SK-N-SH (cell line): ENCODE measurements at regions not wholly inside any gene's neighbourhood (a gene's known extent, or its start where the extent isn't known, plus 50 kb on each side); places are given as distances from the start of the nearest gene placed in this dataset.
"Not testable (repeated sequence)": the region's sequence is repeated elsewhere in the genome, so short reads cannot be mapped to it uniquely, and the experiment has no call there.

Experiments
- CTCF ChIA-PET: fragments of 300-600, 350-600 bp; formaldehyde crosslinking; extraction: SDS; loops from one replicate; lab custom pipeline; 2021; lab: Yijun Ruan, JAX
- POLR2A ChIA-PET: fragments of 350-600 bp; sonication (Branson Sonifier 250); formaldehyde crosslinking; extraction: SDS; loops from one replicate; lab custom pipeline; 2020; ENCODE audit warnings: antibody characterized with exemption, inconsistent platforms; lab: Yijun Ruan, JAX
- DNase-seq: peaks from one replicate; pipeline ENCODE4 v3.0.0; 2012
- H2AFZ ChIP-seq: fragments of 200-600 bp; sonication (generic); 2 replicates; pipeline ENCODE4 v1.8.1; 2016; ENCODE audit warnings: antibody characterized with exemption, mild to moderate bottlenecking, low read depth
- H3F3A ChIP-seq: fragments of 200-600 bp; sonication (generic); replicated peaks from 2 replicates; pipeline ENCODE3; 2016; ENCODE audit warnings: antibody characterized with exemption, mild to moderate bottlenecking; ENCODE audit not compliant: insufficient read depth
- H3K27ac ChIP-seq, 2 experiments: fragments of 200-500 bp in 1 of 2; fragments of 200-600 bp in 1 of 2; sonication (Bioruptor generic) in 1 of 2; sonication (generic), shearing (Covaris generic) in 1 of 2; 2 replicates each; pipeline versions ENCODE4 v1.5.1 to v1.6.1; 2014 to 2016; ENCODE audit warnings: low read depth in 2 of 2, inconsistent platforms in 1 of 2, low read length in 1 of 2, mild to moderate bottlenecking in 1 of 2, mixed read lengths in 1 of 2
- H3K27me3 ChIP-seq: fragments of 200-600 bp; sonication (generic), shearing (Covaris generic); 2 replicates; pipeline ENCODE4 v1.6.1; 2016; ENCODE audit warnings: mixed run types; ENCODE audit not compliant: insufficient read depth
- H3K36me3 ChIP-seq, 2 experiments: fragments of 200-500 bp in 1 of 2; fragments of 200-600 bp in 1 of 2; sonication (Bioruptor generic) in 1 of 2; sonication (generic) in 1 of 2; replicated peaks in 1 of 2; 2 replicates each; pipeline versions ENCODE3 to v1.5.1; 2014 to 2016; ENCODE audit warnings: low read length in 1 of 2, mild to moderate bottlenecking in 1 of 2; ENCODE audit not compliant: insufficient read depth in 2 of 2, control insufficient read depth in 1 of 2
- H3K4me1 ChIP-seq, 2 experiments: fragments of 200-500 bp in 1 of 2; fragments of 200-600 bp in 1 of 2; sonication (Bioruptor generic) in 1 of 2; sonication (generic), shearing (Covaris generic) in 1 of 2; 2 replicates each; pipeline versions ENCODE4 v1.5.1 to v1.6.1; 2014 to 2016; ENCODE audit warnings: low read depth in 1 of 2, low read length in 1 of 2, mixed run types in 1 of 2; ENCODE audit not compliant: insufficient read depth in 2 of 2, control insufficient read depth in 1 of 2
- H3K4me2 ChIP-seq: fragments of 200-600 bp; sonication (generic), shearing (Covaris generic); 2 replicates; pipeline ENCODE4 v1.6.1; 2017; ENCODE audit warnings: mixed run types
- H3K4me3 ChIP-seq, 2 experiments: fragments of 200-500 bp in 1 of 2; fragments of 200-600 bp in 1 of 2; sonication (Bioruptor generic) in 1 of 2; sonication (generic), shearing (Covaris generic) in 1 of 2; 2 replicates each; pipeline versions ENCODE4 v1.5.1 to v1.8.1; 2014 to 2016; ENCODE audit warnings: low read depth in 2 of 2, inconsistent platforms in 1 of 2, low read length in 1 of 2, mild to moderate bottlenecking in 1 of 2, mixed read lengths in 1 of 2, moderate library complexity in 1 of 2
- H3K79me2 ChIP-seq: fragments of 200-600 bp; sonication (generic); 2 replicates; pipeline ENCODE4 v1.8.1; 2017; ENCODE audit warnings: mild to moderate bottlenecking; ENCODE audit not compliant: insufficient read depth
- H3K9ac ChIP-seq: fragments of 200-600 bp; sonication (generic); 2 replicates; pipeline ENCODE4 v1.6.1; 2017; ENCODE audit warnings: mixed run types
- H3K9me2 ChIP-seq: fragments of 200-600 bp; sonication (generic); 2 replicates; pipeline ENCODE4 v1.6.1; 2017; ENCODE audit warnings: mixed run types
- H3K9me3 ChIP-seq: fragments of 200-600 bp; sonication (generic); 2 replicates; pipeline ENCODE4 v1.6.1; 2017; ENCODE audit warnings: mixed run types, mild to moderate bottlenecking, moderate library complexity
- H4K20me1 ChIP-seq: fragments of 200-600 bp; sonication (generic); 2 replicates; pipeline ENCODE4 v1.6.1; 2017; ENCODE audit warnings: mild to moderate bottlenecking, mixed run types; ENCODE audit not compliant: insufficient read depth
- CHD2 ChIP-seq: fragments of 150-350 bp; IDR thresholded peaks from 2 replicates; pipeline ENCODE4 v1.6.1; 2018; ENCODE audit warnings: low read length; ENCODE audit not compliant: partially characterized antibody
- EP300 ChIP-seq, 2 experiments: IDR thresholded peaks; 2 replicates each; pipeline versions ENCODE4 v1.4.0 to v1.6.1; 2012; ENCODE audit warnings: borderline replicate concordance in 1 of 2, low read depth in 1 of 2, low read length in 1 of 2
- FOSL2 ChIP-seq: IDR thresholded peaks from 2 replicates; pipeline ENCODE4 v1.4.0; 2012; ENCODE audit warnings: low read depth, mild to moderate bottlenecking, moderate library complexity, borderline replicate concordance
- GABPA ChIP-seq: IDR thresholded peaks from 2 replicates; pipeline ENCODE4 v1.4.0; 2012; ENCODE audit warnings: low read depth, mild to moderate bottlenecking
- GATA2 ChIP-seq: sonication (generic); formaldehyde crosslinking; IDR thresholded peaks from 2 replicates; pipeline ENCODE4 v1.5.0; 2020; ENCODE audit warnings: mild to moderate bottlenecking, missing genetic modification reagents
- MAX ChIP-seq: IDR thresholded peaks from 2 replicates; pipeline ENCODE4 v1.4.0; 2012; ENCODE audit warnings: low read depth
- MEF2A ChIP-seq: IDR thresholded peaks from 2 replicates; pipeline ENCODE4 v1.4.0; 2012; ENCODE audit warnings: low read depth, borderline replicate concordance
- MXI1 ChIP-seq: IDR thresholded peaks from 2 replicates; pipeline ENCODE4 v1.6.1; 2012; ENCODE audit warnings: mild to moderate bottlenecking, low read depth, low read length, improper control_type of control experiment
- NFIC ChIP-seq: IDR thresholded peaks from 2 replicates; pipeline ENCODE4 v1.4.0; 2012; ENCODE audit warnings: borderline replicate concordance
- NRF1 ChIP-seq: IDR thresholded peaks from 2 replicates; pipeline ENCODE4 v1.6.1; 2012; ENCODE audit warnings: low read depth, mild to moderate bottlenecking, low read length
- POLR2AphosphoS5 ChIP-seq: IDR thresholded peaks from 2 replicates; pipeline ENCODE4 v1.6.1; 2012; ENCODE audit warnings: low read depth, low read length
- RAD21 ChIP-seq: IDR thresholded peaks from 2 replicates; pipeline ENCODE4 v1.6.1; 2012; ENCODE audit warnings: mild to moderate bottlenecking, low read length
- RXRA ChIP-seq: IDR thresholded peaks from 2 replicates; pipeline ENCODE4 v1.4.0; 2012; ENCODE audit warnings: low read depth, mild to moderate bottlenecking, borderline replicate concordance
- SMC3 ChIP-seq: IDR thresholded peaks from 2 replicates; pipeline ENCODE4 v1.6.1; 2012; ENCODE audit warnings: low read depth, low read length, improper control_type of control experiment
- TEAD4 ChIP-seq: IDR thresholded peaks from 2 replicates; pipeline ENCODE4 v1.4.0; 2012; ENCODE audit warnings: mild to moderate bottlenecking, borderline replicate concordance; ENCODE audit not compliant: insufficient read depth
- ZBTB33 ChIP-seq: IDR thresholded peaks from 2 replicates; pipeline ENCODE4 v1.4.0; 2012; ENCODE audit warnings: low read depth, borderline replicate concordance
- WGBS: methylation state at CpG from one replicate; pipeline ENCODE4 v1.1.6; 2017; ENCODE audit warnings: low lambda C conversion rate; 5-methylcytosine and 5-hydroxymethylcytosine counted together
- TF ChIP-seq, protein P1 (sequence below): IDR thresholded peaks from 2 replicates; pipeline ENCODE4 v1.6.1; 2012; ENCODE audit warnings: mild to moderate bottlenecking, low read depth, low read length, moderate library complexity
- TF ChIP-seq, protein P2 (sequence below): fragments of 150-350 bp; IDR thresholded peaks from 2 replicates; pipeline ENCODE4 v1.6.1; 2016; ENCODE audit warnings: mild to moderate bottlenecking, low read depth, low read length

DNA sequence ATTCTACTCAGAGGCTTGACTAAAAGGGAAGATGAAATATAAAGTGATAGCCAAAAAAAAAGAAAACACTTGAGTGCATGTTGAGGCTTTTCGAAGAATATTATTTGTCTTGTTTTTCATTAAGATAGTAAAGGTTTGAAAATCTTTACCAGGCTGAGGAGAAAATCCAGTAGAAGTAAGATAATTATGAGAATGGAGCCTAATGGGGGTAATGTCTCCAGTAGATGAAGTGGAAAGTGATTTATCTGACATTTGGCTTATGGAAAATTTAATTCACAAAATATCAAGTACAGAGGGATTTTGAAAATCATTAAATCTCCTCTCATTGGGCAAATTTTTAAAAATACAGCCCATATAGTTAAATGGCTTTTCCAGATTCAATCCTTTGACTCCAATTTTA lies 274.9 kb downstream of the SPRY2 start:
- DNase-seq, result no peak
- no peaks in the 10 kb centered on the region for H3K27me3 ChIP-seq
- H3K79me2 ChIP-seq, result no peaks in the 10 kb centered on the region
- H2AFZ ChIP-seq, result no peak overlapping the region
- WGBS, result 70% methylated on average over 1 of the region's 1 CpG
- no peak overlapping the region for H3K4me3 ChIP-seq
- H4K20me1 ChIP-seq, result no peaks in the 10 kb centered on the region
- no peak overlapping the region for H3K4me2 ChIP-seq
- ChIA-PET POLR2A (no interaction called here), CTCF (no interaction called here)
- no peak overlapping the region for H3K27ac ChIP-seq
- H3K9me3 ChIP-seq, result no peaks in the 10 kb centered on the region
- TF ChIP-seq CHD2 (no peak), RXRA (no peak), TEAD4 (no peak), POLR2AphosphoS5 (no peak), RAD21 (no peak), NRF1 (no peak), MAX (no peak), FOSL2 (no peak), MXI1 (no peak), GATA2 (CRISPR knock-in tag) (no peak), NFIC (no peak), SMC3 (no peak), ZBTB33 (no peak), GABPA (no peak), MEF2A (no peak), EP300 (IDR thresholded peaks at IDR 0.05; ENCODE audit: borderline replicate concordance in 1 of 2, low read depth in 1 of 2, low read length in 1 of 2) (no peak)
- TF ChIP-seq, protein P1, sequence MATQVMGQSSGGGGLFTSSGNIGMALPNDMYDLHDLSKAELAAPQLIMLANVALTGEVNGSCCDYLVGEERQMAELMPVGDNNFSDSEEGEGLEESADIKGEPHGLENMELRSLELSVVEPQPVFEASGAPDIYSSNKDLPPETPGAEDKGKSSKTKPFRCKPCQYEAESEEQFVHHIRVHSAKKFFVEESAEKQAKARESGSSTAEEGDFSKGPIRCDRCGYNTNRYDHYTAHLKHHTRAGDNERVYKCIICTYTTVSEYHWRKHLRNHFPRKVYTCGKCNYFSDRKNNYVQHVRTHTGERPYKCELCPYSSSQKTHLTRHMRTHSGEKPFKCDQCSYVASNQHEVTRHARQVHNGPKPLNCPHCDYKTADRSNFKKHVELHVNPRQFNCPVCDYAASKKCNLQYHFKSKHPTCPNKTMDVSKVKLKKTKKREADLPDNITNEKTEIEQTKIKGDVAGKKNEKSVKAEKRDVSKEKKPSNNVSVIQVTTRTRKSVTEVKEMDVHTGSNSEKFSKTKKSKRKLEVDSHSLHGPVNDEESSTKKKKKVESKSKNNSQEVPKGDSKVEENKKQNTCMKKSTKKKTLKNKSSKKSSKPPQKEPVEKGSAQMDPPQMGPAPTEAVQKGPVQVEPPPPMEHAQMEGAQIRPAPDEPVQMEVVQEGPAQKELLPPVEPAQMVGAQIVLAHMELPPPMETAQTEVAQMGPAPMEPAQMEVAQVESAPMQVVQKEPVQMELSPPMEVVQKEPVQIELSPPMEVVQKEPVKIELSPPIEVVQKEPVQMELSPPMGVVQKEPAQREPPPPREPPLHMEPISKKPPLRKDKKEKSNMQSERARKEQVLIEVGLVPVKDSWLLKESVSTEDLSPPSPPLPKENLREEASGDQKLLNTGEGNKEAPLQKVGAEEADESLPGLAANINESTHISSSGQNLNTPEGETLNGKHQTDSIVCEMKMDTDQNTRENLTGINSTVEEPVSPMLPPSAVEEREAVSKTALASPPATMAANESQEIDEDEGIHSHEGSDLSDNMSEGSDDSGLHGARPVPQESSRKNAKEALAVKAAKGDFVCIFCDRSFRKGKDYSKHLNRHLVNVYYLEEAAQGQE, result no peak
- TF ChIP-seq, protein P2, sequence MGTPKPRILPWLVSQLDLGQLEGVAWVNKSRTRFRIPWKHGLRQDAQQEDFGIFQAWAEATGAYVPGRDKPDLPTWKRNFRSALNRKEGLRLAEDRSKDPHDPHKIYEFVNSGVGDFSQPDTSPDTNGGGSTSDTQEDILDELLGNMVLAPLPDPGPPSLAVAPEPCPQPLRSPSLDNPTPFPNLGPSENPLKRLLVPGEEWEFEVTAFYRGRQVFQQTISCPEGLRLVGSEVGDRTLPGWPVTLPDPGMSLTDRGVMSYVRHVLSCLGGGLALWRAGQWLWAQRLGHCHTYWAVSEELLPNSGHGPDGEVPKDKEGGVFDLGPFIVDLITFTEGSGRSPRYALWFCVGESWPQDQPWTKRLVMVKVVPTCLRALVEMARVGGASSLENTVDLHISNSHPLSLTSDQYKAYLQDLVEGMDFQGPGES, result no peak
- H3K4me1 ChIP-seq, result peaks cover 0 to 2% of the 10 kb centered on the region in 2 experiments; a peak in 1 of 4 replicates
- no peaks in the 10 kb centered on the region for H3F3A ChIP-seq
- H3K9me2 ChIP-seq, result no peaks in the 10 kb centered on the region
- no peaks in the 10 kb centered on the region for H3K36me3 ChIP-seq
- H3K9ac ChIP-seq, result no peak overlapping the region

- H3K9ac ChIP-seq, H2AFZ ChIP-seq, H4K20me1 ChIP-seq, H3F3A ChIP-seq, H3K9me3 ChIP-seq, H3K36me3 ChIP-seq, CTCF ChIA-PET, H3K27ac ChIP-seq, POLR2A ChIA-PET, H3K79me2 ChIP-seq, H3K4me3 ChIP-seq, DNase-seq, H3K4me2 ChIP-seq, H3K27me3 ChIP-seq, H3K4me1 ChIP-seq, H3K9me2 ChIP-seq: not testable (repeated sequence)
These were observed 278.5 kb downstream of the SPRY2 start for GRCh38 chr13:80062416-80062815.
